Loucy (cell line): ENCODE measurements at regions not wholly inside any gene's neighbourhood (a gene's known extent, or its start where the extent isn't known, plus 50 kb on each side); places are given as distances from the start of the nearest gene placed in this dataset.

Experiments
- H2AFZ ChIP-seq: fragments of 200-600 bp; sonication (generic); 2 replicates; pipeline ENCODE4 v1.6.0; 2016; ENCODE audit warnings: antibody characterized with exemption, mild to moderate bottlenecking, low read length, moderate library complexity
- H3F3A ChIP-seq: fragments of 200-600 bp; 2 replicates; pipeline ENCODE4 v1.6.0; 2016; ENCODE audit warnings: antibody characterized with exemption, low read depth, mild to moderate bottlenecking
- H3K27me3 ChIP-seq: fragments of 200-600 bp; sonication (generic); 2 replicates; pipeline ENCODE4 v1.6.1; 2014; ENCODE audit warnings: low read length, mild to moderate bottlenecking; ENCODE audit not compliant: insufficient read depth, poor library complexity, severe bottlenecking
- H3K36me3 ChIP-seq: fragments of 200-600 bp; sonication (generic); 2 replicates; pipeline ENCODE4 v1.6.1; 2016; ENCODE audit warnings: low read length; ENCODE audit not compliant: insufficient read depth
- H3K4me1 ChIP-seq: fragments of 200-600 bp; sonication (generic); 2 replicates; pipeline ENCODE4 v1.5.1; 2014; ENCODE audit warnings: low read length, mild to moderate bottlenecking; ENCODE audit not compliant: insufficient read depth, poor library complexity, severe bottlenecking
- H3K4me2 ChIP-seq: fragments of 200-600 bp; sonication (generic); 2 replicates; pipeline ENCODE4 v1.6.0; 2014; ENCODE audit warnings: antibody characterized with exemption, low read length, low read depth, mild to moderate bottlenecking; ENCODE audit not compliant: poor library complexity, severe bottlenecking
- H3K4me3 ChIP-seq: fragments of 200-600 bp; sonication (generic); 2 replicates; pipeline ENCODE4 v1.5.1; 2014; ENCODE audit warnings: low read length, mild to moderate bottlenecking, mixed read lengths; ENCODE audit not compliant: poor library complexity, severe bottlenecking
- H3K79me2 ChIP-seq: fragments of 200-600 bp; sonication (generic); 2 replicates; pipeline ENCODE4 v1.6.1; 2014; ENCODE audit warnings: low read length; ENCODE audit not compliant: insufficient read depth
- H3K9ac ChIP-seq: fragments of 200-600 bp; sonication (generic); 2 replicates; pipeline ENCODE4 v1.6.0; 2014; ENCODE audit warnings: mild to moderate bottlenecking, low read depth, low read length, moderate library complexity; ENCODE audit not compliant: poor library complexity, severe bottlenecking
- H3K9me2 ChIP-seq: fragments of 200-600 bp; sonication (generic); replicated peaks from 2 replicates; pipeline ENCODE4 v1.6.1; 2016; ENCODE audit warnings: low read depth, low read length, mixed read lengths
- H3K9me3 ChIP-seq: fragments of 200-600 bp; sonication (generic); 2 replicates; pipeline ENCODE4 v1.6.1; 2014; ENCODE audit warnings: mild to moderate bottlenecking, antibody characterized with exemption, low read length, low read depth; ENCODE audit not compliant: insufficient read depth
- H4K20me1 ChIP-seq: fragments of 200-600 bp; sonication (generic); 2 replicates; pipeline ENCODE4 v1.6.0; 2014; ENCODE audit warnings: antibody characterized with exemption, low read length, mild to moderate bottlenecking; ENCODE audit not compliant: insufficient read depth, poor library complexity, severe bottlenecking
- EZH2phosphoT487 ChIP-seq: fragments of 200-600 bp; IDR thresholded peaks from 2 replicates; pipeline ENCODE4 v1.6.1; 2018; ENCODE audit warnings: antibody characterized with exemption, mild to moderate bottlenecking, moderate library complexity, borderline replicate concordance
- TF ChIP-seq, protein P1 (sequence below): fragments of 200-600 bp; sonication (generic); conservative IDR thresholded peaks from 2 replicates; pipeline ENCODE4 v1.5.1; 2014; ENCODE audit warnings: mild to moderate bottlenecking, antibody characterized with exemption, low read length

DNA sequence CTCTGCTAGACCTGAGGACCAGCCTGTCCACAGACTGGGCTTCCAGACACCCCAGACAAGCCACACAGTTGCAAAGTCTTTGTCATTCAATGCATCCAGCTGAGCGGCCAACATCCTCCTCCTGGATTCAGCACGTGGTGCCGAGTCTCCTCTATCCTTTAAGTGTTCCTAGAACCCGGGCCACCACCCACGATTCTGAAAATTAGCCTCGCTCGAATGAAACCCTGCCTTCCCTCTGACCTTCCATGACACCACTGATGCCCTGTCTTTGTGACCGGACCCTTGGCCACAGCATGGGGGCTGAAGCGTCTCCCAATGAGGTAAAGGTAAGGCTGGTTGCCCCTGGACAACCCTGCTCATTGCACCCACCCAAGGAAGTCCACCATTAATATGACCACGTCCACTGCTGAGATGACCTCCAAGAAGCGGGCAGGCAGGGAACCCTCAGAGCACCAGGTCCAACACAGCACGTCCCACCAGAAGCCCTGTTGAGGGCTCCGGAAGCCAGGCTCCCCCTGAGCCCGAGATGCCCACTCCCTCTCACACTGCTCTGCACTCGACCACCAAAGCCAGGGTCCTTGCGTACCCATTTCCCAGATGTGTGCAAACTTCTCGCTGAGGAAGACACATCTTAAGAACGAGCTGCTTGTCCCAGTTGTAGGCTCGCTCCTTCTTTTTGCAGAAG lies 279.0 kb downstream of the CTTN start:
- no peaks in the 10 kb centered on the region for H3K36me3 ChIP-seq
- H3K79me2 ChIP-seq = no peaks in the 10 kb centered on the region
- no peak overlapping the region for H3K4me3 ChIP-seq
- H3K9me3 ChIP-seq = peaks cover 21% of the 10 kb centered on the region; the same call in 1 of the 2 replicates
- H3F3A ChIP-seq = no peaks in the 10 kb centered on the region
- H3K4me1 ChIP-seq = no peaks in the 10 kb centered on the region
- no peaks in the 10 kb centered on the region for H3K27me3 ChIP-seq
- TF ChIP-seq, protein P1, sequence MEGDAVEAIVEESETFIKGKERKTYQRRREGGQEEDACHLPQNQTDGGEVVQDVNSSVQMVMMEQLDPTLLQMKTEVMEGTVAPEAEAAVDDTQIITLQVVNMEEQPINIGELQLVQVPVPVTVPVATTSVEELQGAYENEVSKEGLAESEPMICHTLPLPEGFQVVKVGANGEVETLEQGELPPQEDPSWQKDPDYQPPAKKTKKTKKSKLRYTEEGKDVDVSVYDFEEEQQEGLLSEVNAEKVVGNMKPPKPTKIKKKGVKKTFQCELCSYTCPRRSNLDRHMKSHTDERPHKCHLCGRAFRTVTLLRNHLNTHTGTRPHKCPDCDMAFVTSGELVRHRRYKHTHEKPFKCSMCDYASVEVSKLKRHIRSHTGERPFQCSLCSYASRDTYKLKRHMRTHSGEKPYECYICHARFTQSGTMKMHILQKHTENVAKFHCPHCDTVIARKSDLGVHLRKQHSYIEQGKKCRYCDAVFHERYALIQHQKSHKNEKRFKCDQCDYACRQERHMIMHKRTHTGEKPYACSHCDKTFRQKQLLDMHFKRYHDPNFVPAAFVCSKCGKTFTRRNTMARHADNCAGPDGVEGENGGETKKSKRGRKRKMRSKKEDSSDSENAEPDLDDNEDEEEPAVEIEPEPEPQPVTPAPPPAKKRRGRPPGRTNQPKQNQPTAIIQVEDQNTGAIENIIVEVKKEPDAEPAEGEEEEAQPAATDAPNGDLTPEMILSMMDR = no peak
- no peak for TF ChIP-seq EZH2phosphoT487
- no peaks in the 10 kb centered on the region for H4K20me1 ChIP-seq
- no peaks in the 10 kb centered on the region for H3K9me2 ChIP-seq
- H2AFZ ChIP-seq = no peak overlapping the region
- H3K4me2 ChIP-seq = no peak overlapping the region
- H3K9ac ChIP-seq = no peak overlapping the region

DNA sequence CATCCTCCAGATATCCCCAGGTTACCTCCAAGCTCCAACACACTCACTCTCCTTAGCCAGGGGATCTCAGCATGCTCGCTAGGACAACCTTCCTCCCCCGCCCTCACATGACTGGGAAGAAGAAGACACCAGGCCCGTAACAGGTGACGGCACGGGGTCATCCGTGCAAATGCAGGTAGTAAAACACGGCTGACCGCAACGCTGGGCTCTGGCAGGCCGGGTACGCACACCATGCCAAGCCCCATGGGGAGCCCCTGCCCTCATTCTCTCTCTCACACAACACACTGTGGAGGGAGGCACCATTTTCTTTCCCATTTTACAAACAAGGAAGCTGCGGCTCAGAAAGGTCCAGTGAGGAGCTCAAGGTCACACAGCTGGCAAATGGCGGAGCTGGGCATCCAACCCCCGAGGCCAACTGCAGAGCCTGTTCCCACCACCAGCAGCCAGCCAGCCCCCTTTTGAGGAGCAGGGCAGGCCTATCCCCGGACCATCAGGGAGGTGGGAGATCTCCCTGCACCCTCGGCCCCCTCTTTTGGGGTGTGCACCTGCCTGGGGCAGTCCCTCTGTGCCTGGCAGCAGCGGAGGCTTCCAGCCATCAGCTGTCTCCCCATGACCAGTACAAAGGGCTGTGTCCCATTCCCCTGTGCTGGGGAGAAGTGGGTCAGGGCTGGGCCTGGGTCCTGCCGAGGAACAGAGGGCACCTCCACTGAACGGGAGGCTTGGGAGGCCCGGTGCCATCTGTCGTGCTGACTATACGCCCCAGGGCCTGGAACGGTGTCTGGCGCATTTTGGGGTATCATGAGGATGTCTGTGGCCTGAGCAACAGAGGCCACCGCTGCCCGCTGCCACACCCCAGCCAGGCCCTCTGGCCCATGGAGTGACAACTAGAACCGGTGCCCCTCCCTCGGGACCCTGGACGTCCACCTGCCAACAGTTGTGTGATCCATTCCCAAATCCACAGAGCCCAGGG lies 280.9 kb downstream of the CTTN start:
- no peak overlapping the region for H3K4me3 ChIP-seq
- no peak overlapping the region for H2AFZ ChIP-seq
- no peaks in the 10 kb centered on the region for H3K4me1 ChIP-seq
- H3K9me2 ChIP-seq = no peaks in the 10 kb centered on the region
- H4K20me1 ChIP-seq = no peaks in the 10 kb centered on the region
- H3K4me2 ChIP-seq = no peak overlapping the region
- H3F3A ChIP-seq = no peaks in the 10 kb centered on the region
- peaks cover 18% of the 10 kb centered on the region; the same call in 1 of the 2 replicates for H3K9me3 ChIP-seq
- no peaks in the 10 kb centered on the region for H3K27me3 ChIP-seq
- no peaks in the 10 kb centered on the region for H3K79me2 ChIP-seq
- TF ChIP-seq, protein P1 = no peak
- no peak for TF ChIP-seq EZH2phosphoT487
- no peaks in the 10 kb centered on the region for H3K36me3 ChIP-seq
- no peak overlapping the region for H3K9ac ChIP-seq

DNA sequence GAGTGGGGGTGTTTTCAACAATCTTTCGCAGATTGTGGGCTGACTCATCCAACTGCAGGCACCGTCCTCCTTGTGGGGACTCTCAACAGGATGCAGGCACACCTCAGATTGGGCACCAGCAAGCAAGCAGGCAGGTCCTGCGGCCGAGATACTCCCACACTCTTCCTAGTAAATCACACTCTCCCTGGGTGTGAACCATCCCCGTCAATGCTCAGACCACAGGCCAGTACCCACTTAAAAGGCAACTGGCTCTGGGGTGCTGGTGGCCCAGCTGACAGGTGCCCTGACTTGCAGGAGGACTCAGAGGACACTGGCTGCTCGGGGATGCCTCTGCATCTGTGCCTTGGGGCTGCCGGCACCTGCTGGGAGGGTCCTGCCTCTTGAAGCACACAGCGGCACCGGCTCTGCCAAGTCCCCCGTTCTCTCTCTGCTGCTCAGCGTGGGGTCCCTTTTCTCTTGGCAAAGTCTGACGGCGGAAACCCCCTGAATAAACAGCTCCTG lies 282.5 kb downstream of the CTTN start:
- Histone ChIP-seq H3K79me2 (no peaks in the 10 kb centered on the region), H3K4me1 (no peaks in the 10 kb centered on the region), H3K9me2 (no peaks in the 10 kb centered on the region), H3K9me3 (peaks cover 10% of the 10 kb centered on the region; the same call in 1 of the 2 replicates), H3K27me3 (no peaks in the 10 kb centered on the region), H3K9ac (no peak overlapping the region), H2AFZ (no peak overlapping the region), H3F3A (no peaks in the 10 kb centered on the region), H3K4me3 (no peak overlapping the region), H3K4me2 (no peak overlapping the region), H4K20me1 (no peaks in the 10 kb centered on the region), H3K36me3 (no peaks in the 10 kb centered on the region)
- no peak for TF ChIP-seq EZH2phosphoT487
- TF ChIP-seq, protein P1 = no peak
